HCT116 (cell line): ENCODE measurements at regions not wholly inside any gene's neighbourhood (a gene's known extent, or its start where the extent isn't known, plus 50 kb on each side); places are given as distances from the start of the nearest gene placed in this dataset.

Experiments used
- EZH2 ChIP-seq: fragments of 200-600 bp; sonication (generic); IDR thresholded peaks from 2 replicates; pipeline ENCODE4 v1.6.1; 2017; ENCODE audit warnings: antibody characterized with exemption, mixed run types
- EZH2phosphoT487 ChIP-seq: fragments of 200-600 bp; IDR thresholded peaks from 2 replicates; pipeline ENCODE4 v1.6.1; 2018; ENCODE audit warnings: antibody characterized with exemption, borderline replicate concordance
- POLR2A ChIP-seq: IDR thresholded peaks from 2 replicates; pipeline ENCODE4 v1.7.0; 2011; ENCODE audit warnings: borderline replicate concordance; ENCODE audit not compliant: insufficient read depth, insufficient read length; ENCODE audit errors: extremely low read depth
- POLR2AphosphoS5 ChIP-seq: IDR thresholded peaks from 2 replicates; pipeline ENCODE4 v1.6.1; 2011; ENCODE audit warnings: mild to moderate bottlenecking, low read depth, low read length, moderate library complexity
- SP1 ChIP-seq: IDR thresholded peaks from 2 replicates; pipeline ENCODE4 v1.6.1; 2012; ENCODE audit warnings: low read depth
- SRF ChIP-seq: IDR thresholded peaks from 2 replicates; pipeline ENCODE4 v1.6.1; 2012; ENCODE audit warnings: low read depth
- ZFX ChIP-seq: fragments of 450-650 bp; IDR thresholded peaks from 2 replicates; pipeline ENCODE4 v1.6.1; 2017
- TF ChIP-seq, protein P1 (sequence below), 3 experiments: fragments of 200-600 bp in 1 of 3; sonication (generic) in 1 of 3; IDR thresholded peaks in 2 of 3; conservative IDR thresholded peaks in 1 of 3; 2 replicates each; pipeline ENCODE4 v1.5.1; 2012 to 2017; ENCODE audit warnings: low read depth in 2 of 3, low read length in 2 of 3, antibody characterized with exemption in 1 of 3, borderline replicate concordance in 1 of 3, control low read depth in 1 of 3, mild to moderate bottlenecking in 1 of 3, mixed read lengths in 1 of 3, mixed run types in 1 of 3, moderate library complexity in 1 of 3; ENCODE audit not compliant: insufficient read depth in 1 of 3
- TF ChIP-seq, protein P2 (sequence below): IDR thresholded peaks from 2 replicates; pipeline ENCODE4 v1.6.1; 2012; ENCODE audit warnings: low read depth

DNA sequence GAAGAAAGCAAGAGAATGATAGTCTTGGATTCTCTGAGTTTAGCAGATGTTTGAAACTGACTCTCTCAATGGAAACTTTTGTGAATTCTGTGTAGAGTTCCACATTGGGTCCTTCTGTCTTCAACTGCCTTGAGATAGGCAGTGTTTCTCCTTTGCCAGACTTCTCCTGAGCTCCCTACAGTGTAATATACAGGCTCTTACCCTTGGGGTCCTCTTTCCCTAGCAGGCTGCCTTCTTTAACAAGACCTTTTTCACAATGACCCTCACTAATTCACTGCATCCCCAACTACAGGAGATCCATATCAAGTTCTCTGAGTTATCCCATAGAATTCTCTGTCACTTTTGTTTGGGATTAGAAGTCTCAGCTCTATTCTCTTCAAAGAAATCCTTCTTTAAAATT lies 513.0 kb downstream of the XIRP2 start:
- no peak for TF ChIP-seq ZFX
- no peak for TF ChIP-seq POLR2AphosphoS5
- TF ChIP-seq, protein P1, sequence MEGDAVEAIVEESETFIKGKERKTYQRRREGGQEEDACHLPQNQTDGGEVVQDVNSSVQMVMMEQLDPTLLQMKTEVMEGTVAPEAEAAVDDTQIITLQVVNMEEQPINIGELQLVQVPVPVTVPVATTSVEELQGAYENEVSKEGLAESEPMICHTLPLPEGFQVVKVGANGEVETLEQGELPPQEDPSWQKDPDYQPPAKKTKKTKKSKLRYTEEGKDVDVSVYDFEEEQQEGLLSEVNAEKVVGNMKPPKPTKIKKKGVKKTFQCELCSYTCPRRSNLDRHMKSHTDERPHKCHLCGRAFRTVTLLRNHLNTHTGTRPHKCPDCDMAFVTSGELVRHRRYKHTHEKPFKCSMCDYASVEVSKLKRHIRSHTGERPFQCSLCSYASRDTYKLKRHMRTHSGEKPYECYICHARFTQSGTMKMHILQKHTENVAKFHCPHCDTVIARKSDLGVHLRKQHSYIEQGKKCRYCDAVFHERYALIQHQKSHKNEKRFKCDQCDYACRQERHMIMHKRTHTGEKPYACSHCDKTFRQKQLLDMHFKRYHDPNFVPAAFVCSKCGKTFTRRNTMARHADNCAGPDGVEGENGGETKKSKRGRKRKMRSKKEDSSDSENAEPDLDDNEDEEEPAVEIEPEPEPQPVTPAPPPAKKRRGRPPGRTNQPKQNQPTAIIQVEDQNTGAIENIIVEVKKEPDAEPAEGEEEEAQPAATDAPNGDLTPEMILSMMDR (IDR thresholded peaks at IDR 0.05 in 2 of 3, conservative IDR thresholded peaks at IDR 0.05 in 1 of 3; ENCODE audit: borderline replicate concordance in 1 of 3, insufficient read depth in 1 of 3, low read depth in 2 of 3, low read length in 2 of 3), result no peak
- no peak for TF ChIP-seq EZH2
- TF ChIP-seq SP1, result no peak
- TF ChIP-seq, protein P2, sequence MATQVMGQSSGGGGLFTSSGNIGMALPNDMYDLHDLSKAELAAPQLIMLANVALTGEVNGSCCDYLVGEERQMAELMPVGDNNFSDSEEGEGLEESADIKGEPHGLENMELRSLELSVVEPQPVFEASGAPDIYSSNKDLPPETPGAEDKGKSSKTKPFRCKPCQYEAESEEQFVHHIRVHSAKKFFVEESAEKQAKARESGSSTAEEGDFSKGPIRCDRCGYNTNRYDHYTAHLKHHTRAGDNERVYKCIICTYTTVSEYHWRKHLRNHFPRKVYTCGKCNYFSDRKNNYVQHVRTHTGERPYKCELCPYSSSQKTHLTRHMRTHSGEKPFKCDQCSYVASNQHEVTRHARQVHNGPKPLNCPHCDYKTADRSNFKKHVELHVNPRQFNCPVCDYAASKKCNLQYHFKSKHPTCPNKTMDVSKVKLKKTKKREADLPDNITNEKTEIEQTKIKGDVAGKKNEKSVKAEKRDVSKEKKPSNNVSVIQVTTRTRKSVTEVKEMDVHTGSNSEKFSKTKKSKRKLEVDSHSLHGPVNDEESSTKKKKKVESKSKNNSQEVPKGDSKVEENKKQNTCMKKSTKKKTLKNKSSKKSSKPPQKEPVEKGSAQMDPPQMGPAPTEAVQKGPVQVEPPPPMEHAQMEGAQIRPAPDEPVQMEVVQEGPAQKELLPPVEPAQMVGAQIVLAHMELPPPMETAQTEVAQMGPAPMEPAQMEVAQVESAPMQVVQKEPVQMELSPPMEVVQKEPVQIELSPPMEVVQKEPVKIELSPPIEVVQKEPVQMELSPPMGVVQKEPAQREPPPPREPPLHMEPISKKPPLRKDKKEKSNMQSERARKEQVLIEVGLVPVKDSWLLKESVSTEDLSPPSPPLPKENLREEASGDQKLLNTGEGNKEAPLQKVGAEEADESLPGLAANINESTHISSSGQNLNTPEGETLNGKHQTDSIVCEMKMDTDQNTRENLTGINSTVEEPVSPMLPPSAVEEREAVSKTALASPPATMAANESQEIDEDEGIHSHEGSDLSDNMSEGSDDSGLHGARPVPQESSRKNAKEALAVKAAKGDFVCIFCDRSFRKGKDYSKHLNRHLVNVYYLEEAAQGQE, result no peak
- no peak for TF ChIP-seq SRF
- TF ChIP-seq POLR2A, result no peak
- no peak for TF ChIP-seq EZH2phosphoT487
